ENCODE measurements at regions not wholly inside any gene's neighbourhood (a gene's known extent, or its start where the extent isn't known, plus 50 kb on each side); places are given as distances from the start of the nearest gene placed in this dataset.
"Not testable (repeated sequence)": the region's sequence is repeated elsewhere in the genome, so short reads cannot be mapped to it uniquely, and the experiment has no call there.

DNA sequence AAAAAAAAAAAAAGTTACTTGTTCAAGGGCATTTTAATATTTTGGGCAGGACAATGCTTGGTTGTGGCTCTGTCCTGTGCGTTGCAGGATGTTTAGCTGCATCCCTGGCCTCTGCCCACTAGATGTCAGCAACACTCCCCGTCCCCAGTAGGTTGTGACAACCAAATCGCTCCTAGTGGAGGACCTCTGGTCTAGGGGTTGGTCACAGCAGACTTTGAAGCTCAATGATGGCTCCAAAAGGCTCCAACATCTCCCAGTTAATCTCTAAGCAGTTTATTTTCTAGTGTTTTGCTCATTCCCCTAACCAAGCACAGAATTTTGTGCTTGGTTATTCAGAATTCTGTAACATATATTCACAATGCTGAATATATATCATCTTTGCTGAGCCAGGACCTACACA lies 67.0 kb downstream of the CHRNA1 start:
- peak; percentile 69 to 75 for DNase-seq (ENCODE audit: low read depth in 2 of 2)

DNA sequence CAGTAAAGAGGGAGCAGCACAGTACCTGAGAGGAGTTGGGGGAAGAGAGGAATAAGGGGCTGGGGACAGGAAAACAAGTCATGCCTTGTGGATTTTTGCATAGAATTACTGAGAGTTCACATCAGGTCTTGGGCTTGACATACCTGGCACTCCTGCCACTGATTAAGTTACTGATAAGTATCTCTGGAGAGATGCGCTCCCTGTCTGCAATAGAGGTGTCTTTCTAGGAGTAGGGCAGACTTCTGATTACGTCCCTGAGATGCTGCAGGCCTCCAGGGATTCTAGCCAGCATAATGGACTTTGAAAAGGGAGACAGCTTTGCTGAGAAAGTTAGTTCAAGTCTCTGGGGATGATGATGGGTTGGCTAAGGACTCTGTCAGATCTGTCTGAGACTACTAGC lies 69.4 kb downstream of the CHRNA1 start:
- DNase-seq (ENCODE audit: low read depth in 2 of 2): no peak

DNA sequence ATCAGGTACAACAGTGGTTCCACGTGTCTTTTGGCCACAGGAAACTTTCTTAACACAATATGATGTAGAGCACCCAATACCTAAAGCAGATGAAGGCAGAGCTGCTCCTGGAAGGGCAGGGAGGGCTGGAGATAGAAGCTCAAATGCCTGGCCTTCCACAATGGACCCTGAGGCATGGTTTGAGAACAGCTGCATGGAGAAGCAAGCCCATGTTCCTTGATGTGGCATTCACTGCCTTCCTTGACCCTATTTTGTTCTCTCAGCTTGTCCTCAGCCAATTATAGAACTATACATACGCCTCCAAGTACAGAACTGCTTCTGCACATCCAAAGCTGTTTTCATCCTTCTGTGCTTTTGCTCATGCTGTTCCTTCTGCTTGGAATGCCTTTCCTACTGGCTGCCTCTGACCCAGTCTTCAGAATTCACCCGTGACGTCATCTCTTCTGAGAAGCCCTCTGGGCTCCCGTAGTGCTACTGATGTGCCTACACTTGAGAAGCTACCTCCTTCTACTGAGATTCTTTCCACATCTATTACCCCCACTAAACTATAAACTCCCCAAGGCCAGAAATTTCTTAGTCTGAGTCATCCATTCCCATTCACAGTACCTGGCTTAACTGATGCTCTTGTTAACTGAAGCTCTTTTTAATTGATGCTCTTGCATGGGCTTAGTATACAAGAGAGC lies 69.9 kb downstream of the CHRNA1 start:
- no peak for DNase-seq (ENCODE audit: low read depth in 2 of 2)

DNA sequence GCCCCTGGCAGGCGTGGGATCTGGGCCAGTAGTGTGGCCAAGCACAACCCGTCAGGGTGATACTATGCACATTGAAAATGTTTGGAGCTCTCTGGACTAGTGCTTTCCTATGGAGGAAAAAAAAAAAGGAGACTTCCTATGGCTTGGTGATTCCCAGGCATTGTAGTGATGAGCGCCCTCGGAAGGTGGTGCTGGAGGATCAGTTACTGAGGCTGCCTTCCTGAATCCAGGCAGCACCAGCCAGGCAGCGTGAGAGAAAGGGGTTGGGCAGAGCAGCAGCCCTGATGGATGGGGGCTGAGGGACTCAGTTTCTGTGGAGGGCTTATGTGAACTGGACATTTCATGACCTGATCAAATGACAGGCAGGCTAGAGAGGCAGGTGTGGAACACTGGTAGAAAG lies 70.9 kb downstream of the CHRNA1 start:
- no peak for DNase-seq (ENCODE audit: low read depth in 2 of 2)

DNA sequence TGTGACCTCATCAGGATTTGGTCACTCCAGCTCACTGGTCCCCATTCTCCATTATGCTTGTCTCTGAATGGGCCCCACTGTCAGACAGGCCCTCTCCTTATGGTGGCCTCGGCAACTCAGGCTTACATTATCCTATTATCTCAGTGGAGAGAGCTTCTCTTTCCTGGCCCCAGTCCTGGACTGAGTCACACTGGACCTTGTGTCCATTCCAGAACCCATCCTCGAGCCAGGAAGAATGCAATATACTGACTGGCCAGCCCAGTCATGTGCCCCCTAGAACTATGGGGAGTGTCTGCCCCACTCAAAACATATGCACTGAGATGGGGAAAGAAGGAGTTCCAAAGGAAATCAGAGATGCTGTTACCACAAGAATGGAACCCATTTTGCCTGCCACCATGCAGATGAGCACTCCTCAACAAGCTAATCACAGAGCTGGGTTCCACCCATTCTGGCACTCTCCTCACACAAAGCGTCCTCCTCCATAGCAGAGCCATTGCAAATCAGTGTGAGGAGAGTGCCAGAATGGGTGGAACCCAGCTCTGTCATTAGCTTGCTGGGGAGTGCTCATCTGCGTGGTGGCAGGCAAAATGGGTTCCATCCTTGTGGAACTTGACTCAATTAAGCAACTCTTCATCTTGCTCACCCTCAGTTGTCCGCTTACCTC lies 71.9 kb downstream of the CHRNA1 start:
- DNase-seq (ENCODE audit: low read depth in 2 of 2): no peak

DNA sequence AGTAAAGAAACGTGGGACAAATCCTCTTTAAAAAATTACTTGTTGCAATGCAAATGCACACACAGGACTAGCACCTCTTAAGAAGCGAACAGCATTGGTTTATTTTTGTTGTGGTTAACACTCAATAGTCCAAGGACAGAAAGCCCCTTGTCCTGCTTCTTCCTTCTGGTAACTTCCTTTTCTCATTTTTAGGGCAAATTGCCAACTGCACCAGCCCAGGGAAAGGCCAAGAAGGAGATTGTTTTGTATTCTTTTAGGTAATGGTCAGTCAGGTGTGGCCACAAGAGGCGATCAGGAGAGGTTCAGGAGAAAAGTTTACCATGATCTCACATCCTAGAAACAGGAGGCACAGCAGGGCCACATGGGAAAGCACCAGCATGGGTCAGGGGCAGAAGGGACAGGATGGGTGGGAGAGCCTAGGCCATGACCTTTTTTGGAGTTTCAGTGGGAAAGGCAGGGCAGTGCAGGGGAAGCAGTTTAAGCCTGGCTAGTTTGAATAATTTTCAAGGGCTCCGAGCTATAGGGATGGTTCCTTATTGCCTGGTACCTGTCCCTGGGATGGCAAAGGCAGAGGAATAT lies 73.0 kb downstream of the CHRNA1 start:
- no peak for DNase-seq (ENCODE audit: low read depth in 2 of 2)

DNA sequence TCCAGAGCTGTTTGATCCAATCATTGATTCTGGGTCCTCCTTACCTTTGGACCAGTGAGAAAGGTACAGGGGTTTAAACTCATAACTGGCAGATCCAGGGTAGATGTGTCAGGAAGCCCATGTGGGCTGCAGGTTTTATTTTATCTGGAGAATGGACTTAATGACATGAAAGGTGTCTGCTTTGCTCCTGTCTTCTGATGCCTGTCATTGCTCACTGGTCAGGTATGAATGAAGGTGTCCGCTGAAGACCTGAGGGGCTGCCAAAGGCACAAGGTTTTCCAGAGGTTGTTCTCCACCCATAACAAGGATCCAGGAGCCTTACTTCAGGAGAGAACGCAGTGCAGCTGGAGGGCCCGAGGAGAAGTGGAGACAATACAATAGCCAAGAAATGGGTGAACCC lies 74.2 kb downstream of the CHRNA1 start:
- no peak for DNase-seq (ENCODE audit: low read depth in 2 of 2)

DNA sequence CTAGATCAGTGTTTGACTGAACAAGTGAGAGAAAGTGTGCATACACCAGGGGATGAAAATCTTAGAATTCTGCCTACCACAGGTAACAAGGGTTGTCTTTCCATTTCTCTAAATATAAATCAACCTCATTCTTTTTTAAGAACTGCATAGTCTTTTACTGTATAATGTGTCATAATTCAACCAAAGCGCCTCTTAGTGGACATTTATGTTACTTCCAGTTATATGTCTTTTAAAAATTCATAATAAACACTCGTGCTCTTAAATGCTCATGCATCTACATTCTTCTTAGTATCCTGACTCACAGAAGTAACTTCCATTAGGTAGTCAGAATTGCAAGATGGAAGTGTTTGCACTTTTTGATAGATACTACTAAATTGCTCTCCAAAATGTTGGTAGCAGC lies 76.2 kb downstream of the CHRNA1 start:
- DNase-seq (ENCODE audit: low read depth in 2 of 2): peak; percentile 52 to 62

DNA sequence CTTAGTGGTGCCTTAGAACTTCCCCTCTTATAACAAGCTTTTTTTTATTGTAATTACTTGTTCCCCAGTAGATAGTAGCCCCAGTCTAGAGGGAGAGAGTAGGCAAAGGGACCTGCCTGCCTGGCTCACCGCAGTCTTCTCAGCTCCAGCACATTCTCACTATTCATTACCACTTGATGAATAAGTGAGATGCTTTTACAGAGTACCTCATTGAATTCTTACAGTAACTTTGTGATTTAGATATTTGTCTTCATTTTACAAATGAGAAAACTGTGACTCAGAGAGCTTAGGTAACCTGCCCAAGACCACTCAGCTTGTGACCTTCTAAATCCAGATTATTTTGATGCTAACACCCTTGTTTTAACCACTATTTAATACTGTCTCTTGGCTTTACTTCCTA lies 77.8 kb downstream of the CHRNA1 start:
- DNase-seq (ENCODE audit: low read depth in 2 of 2): no peak

DNA sequence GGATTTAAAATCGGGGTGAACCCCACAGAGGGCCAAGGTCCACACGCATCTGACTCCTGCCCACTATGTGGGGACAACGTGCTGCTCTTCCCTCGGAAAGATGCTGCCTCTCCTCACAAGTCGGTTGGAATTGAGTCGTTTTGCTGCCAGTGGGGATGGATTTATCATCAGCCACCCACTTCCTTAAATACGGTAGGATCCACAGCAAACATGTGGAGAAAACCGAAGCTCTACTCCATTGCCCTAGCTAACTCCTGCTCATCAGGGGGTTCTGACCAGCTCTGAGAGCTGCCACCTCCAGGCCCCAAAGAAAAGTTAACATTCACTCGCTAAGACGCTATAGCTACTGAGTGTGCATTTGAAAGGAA lies 80.9 kb downstream of the CHRNA1 start:
- DNase-seq (ENCODE audit: low read depth in 2 of 2): peak; percentile 8 to 53

DNA sequence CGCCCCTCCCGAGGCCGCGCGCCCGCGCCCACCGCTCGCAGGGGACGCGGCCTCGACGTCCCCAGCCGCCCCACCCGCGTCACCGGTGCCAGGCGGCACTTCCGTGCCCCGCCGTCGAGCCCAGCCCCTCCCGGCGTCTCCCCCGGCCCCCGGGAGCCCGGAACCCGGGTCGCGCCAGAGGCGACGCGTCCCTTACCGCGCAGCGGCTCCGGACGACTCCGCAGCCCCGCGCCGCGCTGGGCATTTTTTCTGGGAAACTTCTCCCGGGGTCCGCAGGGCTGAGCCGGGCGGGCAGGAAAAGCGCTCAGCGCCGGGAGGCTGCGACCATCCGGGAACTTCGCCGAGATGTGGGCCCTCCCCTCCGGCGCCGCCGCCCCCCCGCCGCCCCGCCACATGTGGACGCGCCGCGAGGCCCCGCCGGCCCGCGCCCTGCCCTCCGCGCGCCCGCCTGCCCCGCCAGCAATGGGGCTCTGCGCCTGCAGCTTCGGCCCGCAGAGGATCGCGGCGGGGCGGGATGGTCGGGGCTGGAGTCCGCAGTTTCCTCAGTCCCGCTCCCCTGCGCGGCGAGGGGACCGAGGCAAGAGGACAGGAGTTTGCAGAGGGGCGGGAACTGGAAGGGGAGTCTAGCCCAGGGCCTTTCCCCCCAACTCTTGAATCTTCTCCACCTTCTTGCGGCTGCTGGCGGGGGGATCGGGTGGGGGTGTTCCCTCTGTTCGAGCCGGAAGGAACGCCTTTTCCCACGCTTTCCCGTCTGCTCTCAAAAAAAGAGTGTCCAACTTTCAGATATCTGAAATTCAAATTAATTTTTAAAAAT lies 81.5 kb downstream of the CHRNA1 start:
- peak; percentile 64 to 71 for DNase-seq (ENCODE audit: low read depth in 2 of 2)

DNA sequence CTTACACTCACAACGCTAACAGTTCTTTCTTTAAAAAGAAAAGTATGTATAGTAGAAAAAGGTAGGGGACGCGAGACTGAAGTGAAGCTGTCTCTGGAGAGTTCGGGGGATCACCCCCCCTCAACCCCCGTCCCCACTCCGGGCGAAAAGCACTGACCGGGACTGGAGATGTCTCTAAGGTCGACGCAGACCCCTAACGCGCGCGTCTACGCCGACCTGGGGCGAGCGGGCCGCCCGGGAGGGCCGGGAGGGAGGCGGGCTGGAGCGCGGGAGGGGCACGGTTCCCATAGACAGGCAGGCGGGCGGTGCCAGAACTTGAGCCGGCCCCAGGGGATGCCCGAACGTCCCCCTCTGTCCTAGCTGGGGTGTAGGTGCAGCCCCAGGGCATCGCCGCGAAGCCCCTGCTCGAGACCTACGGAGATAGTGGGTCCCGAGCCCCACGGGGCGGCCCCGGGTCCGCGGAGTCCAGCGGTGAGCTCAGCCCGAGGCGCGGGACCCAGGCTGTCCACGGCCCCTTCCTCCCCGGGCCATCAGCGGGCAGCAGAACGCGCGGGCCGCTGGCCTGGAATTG lies 82.2 kb downstream of the CHRNA1 start:
- peak; percentile 33 to 50 for DNase-seq (ENCODE audit: low read depth in 2 of 2)

DNA sequence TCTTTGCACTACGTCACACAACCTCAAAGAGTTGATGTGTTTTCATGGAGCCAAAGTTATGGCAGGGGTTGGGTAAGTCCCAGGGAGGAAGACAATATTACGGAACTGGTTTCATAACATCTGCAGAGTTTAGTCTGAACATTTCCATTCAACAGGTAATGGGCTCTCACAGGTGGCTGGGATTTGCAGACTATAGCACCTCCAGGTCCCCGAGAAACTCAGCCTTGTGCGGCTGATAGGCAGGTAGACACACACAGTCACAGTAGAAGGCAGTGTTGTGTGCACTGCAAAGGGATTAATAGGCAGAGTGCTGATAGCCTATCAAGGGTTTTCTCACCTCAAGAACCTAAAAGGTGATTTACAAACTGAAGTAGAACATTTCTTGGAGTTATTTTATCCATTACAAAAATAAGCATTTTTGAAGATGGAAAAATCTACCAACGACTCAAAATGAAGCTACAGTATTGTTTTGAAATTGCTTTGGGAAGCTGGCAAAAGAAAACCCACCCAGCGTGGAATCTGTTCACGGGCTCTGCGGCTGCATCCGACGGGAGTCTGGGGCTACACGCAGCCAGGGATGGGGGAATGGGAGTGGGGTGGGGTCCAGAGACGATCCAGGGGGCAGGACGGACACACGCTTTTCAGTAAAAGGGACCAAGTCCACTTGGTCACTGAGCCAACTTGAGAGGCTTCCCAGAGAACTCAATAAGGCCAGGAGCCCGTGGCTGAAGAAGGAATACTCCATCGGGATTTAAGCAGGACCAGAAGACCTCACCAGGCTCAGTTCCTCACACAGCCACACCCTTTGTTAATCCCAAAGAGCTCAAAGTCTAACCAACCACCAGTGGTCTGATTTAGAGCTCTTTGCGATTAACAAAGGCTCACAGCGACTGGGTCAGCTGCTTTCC lies 82.9 kb downstream of the CHRNA1 start:
- peak; percentile 27 to 36 for DNase-seq (ENCODE audit: low read depth in 2 of 2)

DNA sequence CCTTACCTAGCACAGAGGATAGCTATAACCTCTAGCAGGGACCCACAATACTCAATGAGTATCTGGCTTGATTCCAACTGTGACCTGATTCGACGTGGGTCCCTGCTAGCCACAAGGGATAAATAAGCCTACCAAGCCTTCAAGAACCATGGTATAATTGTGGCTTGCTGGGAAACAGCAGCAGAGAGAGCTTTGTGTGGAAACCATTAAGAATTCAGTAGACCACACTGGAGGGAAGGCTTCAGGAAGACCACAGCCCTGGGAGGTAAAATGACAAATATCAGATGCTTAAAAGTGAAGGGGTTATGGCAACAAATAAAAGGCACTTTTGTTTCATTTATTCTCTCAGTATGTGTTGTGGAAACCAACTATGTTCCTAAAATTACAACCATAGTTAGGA lies 82.6 kb upstream of the WIPF1 start:
- DNase-seq (ENCODE audit: low read depth in 2 of 2): no peak

DNA sequence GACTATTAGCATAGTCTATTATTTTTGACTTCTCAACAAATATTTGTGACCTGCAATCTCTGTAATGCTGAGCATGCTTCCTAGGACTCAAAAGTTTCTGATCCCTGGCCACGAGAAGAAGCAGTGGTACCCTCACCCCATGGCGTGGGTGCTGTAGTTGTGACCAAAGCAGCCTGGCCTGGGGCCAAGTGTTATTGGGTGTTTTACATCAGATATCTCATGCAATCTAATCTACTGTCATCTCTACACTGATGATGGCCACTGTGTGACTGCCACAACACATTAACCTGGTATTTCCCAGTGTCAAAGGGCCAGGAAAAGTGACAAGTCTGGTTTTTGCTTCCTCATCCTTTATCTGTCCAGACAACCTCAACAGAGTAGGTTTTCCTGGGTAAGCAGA lies 80.8 kb upstream of the WIPF1 start:
- no peak for DNase-seq (ENCODE audit: low read depth in 2 of 2)

DNA sequence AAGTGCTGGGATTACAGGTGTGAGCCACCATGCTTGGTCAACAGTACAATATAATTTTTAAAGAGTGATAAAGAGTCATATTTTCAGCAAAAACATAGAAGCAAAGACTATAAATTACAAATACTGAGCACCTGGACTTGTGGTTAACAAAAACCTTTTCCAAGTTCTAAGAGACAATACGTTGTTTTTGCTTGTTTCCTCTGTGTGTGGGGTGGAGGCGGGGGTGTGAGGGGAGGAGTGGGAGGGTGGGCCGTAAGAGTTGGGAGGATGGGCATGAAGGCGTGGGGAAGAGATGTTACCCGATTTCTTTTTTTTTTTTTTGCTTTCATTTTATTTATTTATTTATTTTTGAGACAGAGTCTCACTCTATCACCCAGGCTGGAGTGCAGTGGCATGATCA lies 78.0 kb upstream of the WIPF1 start:
- DNase-seq (ENCODE audit: low read depth in 2 of 2): no peak

DNA sequence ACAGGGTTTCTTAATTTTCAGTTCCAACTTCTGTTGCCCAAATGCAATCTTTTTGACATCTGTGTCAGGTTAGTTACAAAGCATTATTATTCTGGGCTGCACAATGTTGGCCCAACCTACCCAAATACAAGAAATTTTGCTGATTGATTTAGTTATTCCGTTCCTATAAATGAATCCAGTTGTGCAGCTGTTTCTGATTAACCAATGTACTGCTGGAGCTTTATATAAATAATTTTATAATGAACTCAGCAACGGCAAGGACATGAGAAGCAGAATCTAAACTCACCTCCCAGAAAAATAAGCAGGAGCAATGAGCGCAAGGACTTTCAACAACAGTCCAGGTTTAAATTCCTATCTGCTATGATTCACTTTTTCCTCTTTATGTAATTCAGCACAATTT lies 76.3 kb upstream of the WIPF1 start:
- no peak for DNase-seq (ENCODE audit: low read depth in 2 of 2)

DNA sequence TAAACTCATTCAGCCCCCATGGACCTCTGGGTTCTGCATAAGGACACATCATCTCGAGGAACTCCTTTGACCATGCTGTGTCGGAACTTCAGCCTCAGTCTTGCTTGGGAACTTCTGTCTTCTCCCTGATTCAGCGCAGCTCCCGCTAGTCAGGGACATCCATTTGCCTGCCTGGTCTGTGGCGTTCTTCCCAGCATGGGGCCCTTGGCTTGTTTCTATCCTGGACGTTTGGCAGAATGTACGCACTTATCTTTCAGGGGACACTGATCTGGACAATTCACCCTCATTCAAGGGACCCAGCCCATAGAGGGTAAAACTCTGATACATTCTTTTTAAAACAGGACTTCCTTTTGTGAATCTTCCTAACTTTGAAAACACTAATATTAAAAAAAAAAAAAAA lies 75.8 kb upstream of the WIPF1 start:
- DNase-seq (ENCODE audit: low read depth in 2 of 2): no peak

DNA sequence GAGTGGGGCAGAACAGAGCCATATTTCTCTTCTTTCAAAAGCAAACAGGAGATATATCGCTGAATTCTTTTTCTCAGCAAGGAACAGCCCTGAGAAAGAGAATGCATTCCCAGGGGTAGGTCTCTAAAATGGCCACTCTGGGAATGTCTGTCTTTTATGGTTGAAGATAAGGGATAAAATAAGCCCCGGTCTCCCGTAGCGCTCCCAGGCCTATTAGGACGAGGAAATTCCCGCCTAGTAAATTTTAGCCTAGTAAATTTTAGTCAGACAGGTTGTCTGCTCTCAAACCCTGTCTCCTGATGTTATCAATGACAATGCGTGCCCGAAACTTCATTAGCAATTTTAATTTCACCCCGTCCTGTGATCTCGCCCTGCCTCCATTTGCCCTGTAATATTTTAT lies 73.9 kb upstream of the WIPF1 start:
- DNase-seq (ENCODE audit: low read depth in 2 of 2): not testable (repeated sequence)

DNA sequence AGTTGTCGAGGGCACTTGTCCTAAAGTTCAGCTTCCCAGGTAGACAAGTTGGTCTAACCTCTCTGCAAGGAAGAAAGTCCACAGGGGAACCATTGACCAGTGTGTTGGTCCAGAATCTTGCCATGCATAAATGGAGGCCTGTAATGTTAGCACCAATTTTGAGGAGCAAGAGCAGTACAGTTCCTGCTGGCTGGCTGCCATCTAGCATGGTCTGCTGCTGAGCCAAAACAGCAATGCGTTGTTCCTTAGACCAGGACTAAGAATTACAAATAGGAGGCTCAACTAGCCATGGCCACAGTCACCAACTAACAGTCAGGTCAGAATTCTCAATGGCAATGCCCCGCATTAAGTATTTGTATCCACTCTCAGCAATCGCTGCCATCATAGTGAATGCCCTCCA lies 72.8 kb upstream of the WIPF1 start:
- no peak for DNase-seq (ENCODE audit: low read depth in 2 of 2)

DNA sequence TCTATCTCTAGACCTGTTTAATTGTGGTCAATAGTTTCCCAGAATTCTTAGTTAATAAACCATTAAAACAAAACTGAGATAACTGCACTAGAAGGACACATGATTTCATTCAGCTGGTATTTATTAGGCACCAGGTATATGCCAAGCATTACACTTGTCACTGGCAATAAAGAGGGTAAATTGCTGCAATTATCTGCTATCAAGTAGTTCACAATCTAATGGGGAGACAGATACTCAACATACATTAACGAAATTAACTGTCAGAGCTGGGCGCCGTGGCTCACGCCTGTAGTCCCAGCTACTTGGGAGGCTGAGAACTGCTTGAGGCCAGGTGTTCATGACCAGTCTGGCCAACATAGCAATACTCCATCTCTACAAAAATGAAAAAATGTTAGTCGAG lies 71.7 kb upstream of the WIPF1 start:
- no peak for DNase-seq (ENCODE audit: low read depth in 2 of 2)

Data from lung microvascular endothelial cell (primary cell).